ENCODE measurements at regions not wholly inside any gene's neighbourhood (a gene's known extent, or its start where the extent isn't known, plus 50 kb on each side); places are given as distances from the start of the nearest gene placed in this dataset.

DNA sequence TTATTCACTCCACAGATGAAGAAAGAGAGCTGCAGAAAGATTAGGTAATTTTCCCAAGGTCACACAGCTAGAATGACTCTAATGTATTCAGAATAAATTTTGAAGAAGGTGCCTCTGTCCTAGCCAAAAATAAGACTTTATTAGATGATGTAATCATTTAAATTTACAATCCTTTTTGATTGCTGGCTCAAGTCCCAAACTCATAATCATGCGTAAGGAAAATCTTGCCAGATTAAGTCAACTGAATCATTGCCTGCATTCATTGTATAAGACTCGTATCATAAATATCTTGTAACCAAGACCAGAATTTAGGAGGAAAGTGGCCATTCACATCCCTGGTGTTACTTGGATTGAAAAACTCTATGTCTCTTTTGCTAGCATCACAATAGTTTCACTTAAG lies 53.1 kb upstream of the STK39 start:
- Mint-ChIP-seq H3K27ac (no peak overlapping the region), H3K4me3 (no peak overlapping the region), H3K27me3 (no peaks in the 10 kb centered on the region), H3K9me3 (peaks cover 0 to 4% (median 1%) of the 10 kb centered on the region in 8 donors), H3K36me3 (peaks cover 0 to 1% of the 10 kb centered on the region in 2 donors), H3K4me1 (no peaks in the 10 kb centered on the region)
- no peaks in the 10 kb centered on the region for H3K9me3 ChIP-seq (ENCODE audit: control insufficient read depth in 1 of 2, low read length in 2 of 2)
- H3K4me3 ChIP-seq (ENCODE audit: low read length in 2 of 2), result no peak overlapping the region
- POLR2A ChIA-PET (ENCODE audit: partially characterized antibody), result no interaction called here
- intact Hi-C loops (cut with micrococcal nuclease), result no loop called here
- CTCF ChIA-PET (ENCODE audit: partially characterized antibody), result no interaction called here
- H3K27me3 ChIP-seq (ENCODE audit: insufficient read depth, low read length), result no peaks in the 10 kb centered on the region
- no peak for DNase-seq
- H3K27ac ChIP-seq (ENCODE audit: low read depth, low read length), result no peak overlapping the region
- H3K36me3 ChIP-seq (ENCODE audit: insufficient read depth, low read length), result no peaks in the 10 kb centered on the region
- no peaks in the 10 kb centered on the region for H3K4me1 ChIP-seq (ENCODE audit: insufficient read depth, low read length)

DNA sequence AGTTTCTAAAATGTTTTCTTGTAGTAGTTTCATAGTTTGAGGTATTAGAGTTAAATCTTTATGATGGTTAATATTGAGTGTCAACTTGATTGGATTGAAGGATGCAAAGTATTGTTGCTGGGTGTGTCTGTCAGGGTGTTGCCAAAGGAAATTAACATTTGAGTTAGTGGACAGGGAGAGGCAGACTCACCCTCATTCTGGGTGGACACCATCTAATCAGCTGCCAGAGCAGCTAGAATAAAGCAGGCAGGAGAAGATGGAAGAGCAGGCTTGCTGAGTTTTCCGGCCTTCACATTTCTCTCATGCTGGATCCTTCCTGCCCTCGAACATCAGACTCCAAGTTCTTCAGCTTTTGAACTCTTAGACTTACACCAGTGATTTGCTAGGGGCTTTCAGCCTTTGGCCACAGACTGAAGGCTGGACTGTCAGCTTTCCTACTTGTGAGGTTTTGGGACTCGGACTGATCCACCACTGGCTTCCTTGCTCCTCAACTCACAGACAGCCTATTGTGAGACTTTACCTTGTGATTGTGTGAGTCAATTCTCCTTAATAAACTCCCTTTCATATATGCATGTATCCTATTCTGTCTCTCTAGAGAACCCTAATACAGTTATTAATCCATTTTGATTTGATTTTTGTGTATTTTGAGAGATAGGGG lies 56.8 kb upstream of the STK39 start:
- no peaks in the 10 kb centered on the region for H3K4me1 ChIP-seq (ENCODE audit: insufficient read depth, low read length)
- no peaks in the 10 kb centered on the region for H3K36me3 ChIP-seq (ENCODE audit: insufficient read depth, low read length)
- H3K27ac Mint-ChIP-seq, result no peak overlapping the region
- ChIA-PET CTCF (ENCODE audit: partially characterized antibody) (interaction anchor here (0.7 kb wide), 1 partner anchor 143 kb away, joined by 3 read pairs; no protein-coding TSS in a partner anchor), POLR2A (ENCODE audit: partially characterized antibody) (no interaction called here)
- no peak overlapping the region for H3K4me3 ChIP-seq (ENCODE audit: low read length in 2 of 2)
- no peaks in the 10 kb centered on the region for H3K4me1 Mint-ChIP-seq
- H3K9me3 ChIP-seq (ENCODE audit: control insufficient read depth in 1 of 2, low read length in 2 of 2), result no peaks in the 10 kb centered on the region
- H3K36me3 Mint-ChIP-seq, result peaks cover 3 to 7% of the 10 kb centered on the region in 2 donors
- no peak overlapping the region for H3K4me3 Mint-ChIP-seq
- intact Hi-C loops (cut with micrococcal nuclease), result no loop called here
- peaks cover 6 to 34% (median 20%) of the 10 kb centered on the region in 8 donors for H3K9me3 Mint-ChIP-seq
- H3K27ac ChIP-seq (ENCODE audit: low read depth, low read length), result no peak overlapping the region
- H3K27me3 ChIP-seq (ENCODE audit: insufficient read depth, low read length), result no peaks in the 10 kb centered on the region
- no peak for DNase-seq
- peaks cover 0 to 2% of the 10 kb centered on the region in 2 donors for H3K27me3 Mint-ChIP-seq

DNA sequence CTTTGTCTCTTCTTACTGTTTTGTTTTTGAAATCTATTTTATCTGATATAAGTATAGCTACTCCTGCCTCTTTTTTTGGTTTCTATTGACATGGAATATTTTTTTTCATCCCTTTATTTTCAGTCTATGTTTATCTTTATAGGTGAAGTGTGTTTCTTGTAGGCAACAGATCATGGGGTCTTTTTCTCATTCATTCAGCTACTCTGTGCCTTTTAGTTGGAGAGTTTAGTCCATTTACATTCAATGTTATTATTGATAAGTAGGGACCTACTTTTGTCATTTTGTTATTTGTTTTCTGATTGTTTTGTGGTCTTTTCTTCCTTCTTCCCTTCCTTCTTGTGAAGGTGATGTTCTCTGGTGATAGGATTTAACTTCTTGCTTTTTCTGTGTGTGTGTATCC lies 60.0 kb upstream of the STK39 start:
- POLR2A ChIA-PET (ENCODE audit: partially characterized antibody), result no interaction called here
- H3K4me3 Mint-ChIP-seq, result no peak overlapping the region

DNA sequence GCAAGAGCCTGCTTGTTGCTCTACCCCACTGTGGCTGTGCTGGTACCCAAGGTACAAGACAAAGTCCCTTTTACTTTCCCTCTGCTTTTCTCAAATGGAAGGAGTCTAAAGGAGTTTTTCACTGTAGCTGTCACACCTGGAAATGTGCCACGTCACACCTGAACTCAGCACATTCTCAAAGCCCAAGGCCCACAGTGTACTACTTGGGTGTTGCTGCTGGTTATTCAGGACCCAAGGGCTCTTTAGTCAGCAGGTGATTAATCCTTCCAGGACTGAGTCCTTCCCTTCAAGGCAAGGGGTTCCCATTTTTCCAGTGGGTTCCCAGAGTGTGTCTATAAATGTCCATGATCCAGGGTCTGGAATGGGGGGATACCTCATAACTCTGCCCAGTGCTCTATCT lies 63.2 kb upstream of the STK39 start:
- H3K27me3 Mint-ChIP-seq, result peaks cover 0 to 2% of the 10 kb centered on the region in 2 donors
- H3K36me3 Mint-ChIP-seq, result peaks cover 3 to 5% of the 10 kb centered on the region in 2 donors
- Histone ChIP-seq H3K9me3 (ENCODE audit: control insufficient read depth in 1 of 2, low read length in 2 of 2) (no peaks in the 10 kb centered on the region), H3K36me3 (ENCODE audit: insufficient read depth, low read length) (no peaks in the 10 kb centered on the region), H3K4me1 (ENCODE audit: insufficient read depth, low read length) (no peaks in the 10 kb centered on the region), H3K27ac (ENCODE audit: low read depth, low read length) (no peak overlapping the region), H3K4me3 (ENCODE audit: low read length in 2 of 2) (no peak overlapping the region), H3K27me3 (ENCODE audit: insufficient read depth, low read length) (no peaks in the 10 kb centered on the region)
- ChIA-PET POLR2A (ENCODE audit: partially characterized antibody) (no interaction called here), CTCF (ENCODE audit: partially characterized antibody) (no interaction called here)
- H3K27ac Mint-ChIP-seq, result no peak overlapping the region
- peaks cover 6 to 33% (median 19%) of the 10 kb centered on the region in 8 donors for H3K9me3 Mint-ChIP-seq
- intact Hi-C loops (cut with micrococcal nuclease), result no loop called here
- H3K4me1 Mint-ChIP-seq, result no peaks in the 10 kb centered on the region
- DNase-seq, result no peak
- H3K4me3 Mint-ChIP-seq, result no peak overlapping the region

More for the DNA sequence above, 60.0 kb upstream of the STK39 start:
- no peaks in the 10 kb centered on the region for H3K27me3 ChIP-seq (ENCODE audit: insufficient read depth, low read length)
- H3K36me3 ChIP-seq (ENCODE audit: insufficient read depth, low read length), result no peaks in the 10 kb centered on the region
- peaks cover 3 to 7% of the 10 kb centered on the region in 2 donors for H3K36me3 Mint-ChIP-seq
- no peaks in the 10 kb centered on the region for H3K9me3 ChIP-seq (ENCODE audit: control insufficient read depth in 1 of 2, low read length in 2 of 2)
- H3K27ac ChIP-seq (ENCODE audit: low read depth, low read length), result no peak overlapping the region
- no peaks in the 10 kb centered on the region for H3K4me1 ChIP-seq (ENCODE audit: insufficient read depth, low read length)
- H3K27ac Mint-ChIP-seq, result no peak overlapping the region
- H3K4me1 Mint-ChIP-seq, result no peaks in the 10 kb centered on the region
- CTCF ChIA-PET (ENCODE audit: partially characterized antibody), result interaction anchor here (1.5 kb wide), 1 partner anchor 29 kb away, joined by 7 read pairs; no protein-coding TSS in a partner anchor
- no peak for DNase-seq
- H3K9me3 Mint-ChIP-seq, result peaks cover 6 to 34% (median 20%) of the 10 kb centered on the region in 8 donors
- intact Hi-C loops (cut with micrococcal nuclease), result no loop called here
- no peak overlapping the region for H3K4me3 ChIP-seq (ENCODE audit: low read length in 2 of 2)
- peaks cover 0 to 2% of the 10 kb centered on the region in 2 donors for H3K27me3 Mint-ChIP-seq

DNA sequence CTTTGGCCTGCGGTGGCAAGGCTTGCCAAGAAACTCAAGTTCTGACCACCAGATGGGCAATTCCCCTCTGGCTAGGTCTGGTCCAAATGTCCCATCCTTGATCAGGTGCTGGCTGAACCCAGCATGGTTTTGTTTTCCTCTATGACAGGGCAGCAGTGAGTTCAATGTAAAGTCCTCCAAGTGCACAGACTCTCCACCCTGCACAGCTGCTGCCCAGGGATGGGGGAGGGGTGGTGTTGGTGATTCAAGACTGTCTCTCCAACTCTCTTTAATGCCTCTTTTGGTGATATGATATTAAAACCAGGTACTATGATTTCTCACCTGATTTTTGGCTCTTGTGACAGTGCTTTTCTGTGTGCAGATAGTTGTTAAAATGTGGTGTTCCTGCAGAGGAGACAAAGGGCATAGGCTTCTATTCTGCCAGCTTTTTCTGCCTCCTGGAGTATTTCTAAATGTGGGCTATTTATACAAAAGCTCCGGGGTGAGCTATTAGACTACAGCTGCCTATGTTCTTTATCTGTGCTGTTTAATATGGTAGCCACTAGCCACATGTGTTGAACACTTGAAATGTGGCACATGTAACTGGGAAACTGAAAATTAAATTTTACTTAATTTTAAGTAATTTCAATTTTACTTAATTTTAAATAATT lies 64.0 kb upstream of the STK39 start:
- H3K27me3 Mint-ChIP-seq, result peaks cover 0 to 2% of the 10 kb centered on the region in 2 donors
- no peaks in the 10 kb centered on the region for H3K4me1 ChIP-seq (ENCODE audit: insufficient read depth, low read length)
- H3K36me3 Mint-ChIP-seq, result peaks cover 3 to 4% of the 10 kb centered on the region in 2 donors
- H3K9me3 Mint-ChIP-seq, result peaks cover 6 to 26% (median 11%) of the 10 kb centered on the region in 8 donors
- CTCF ChIA-PET (ENCODE audit: partially characterized antibody), result interaction anchor here (0.8 kb wide), 1 partner anchor 25 kb away, joined by 4 read pairs; no protein-coding TSS in a partner anchor
- DNase-seq, result no peak
- POLR2A ChIA-PET (ENCODE audit: partially characterized antibody), result interaction anchor here (0.5 kb wide), 1 partner anchor 167 kb away, joined by 3 read pairs; no protein-coding TSS in a partner anchor
- H3K27ac Mint-ChIP-seq, result no peak overlapping the region
- intact Hi-C loops (cut with micrococcal nuclease), result no loop called here
- H3K9me3 ChIP-seq (ENCODE audit: control insufficient read depth in 1 of 2, low read length in 2 of 2), result no peaks in the 10 kb centered on the region
- no peaks in the 10 kb centered on the region for H3K4me1 Mint-ChIP-seq
- H3K27ac ChIP-seq (ENCODE audit: low read depth, low read length), result no peak overlapping the region
- no peak overlapping the region for H3K4me3 ChIP-seq (ENCODE audit: low read length in 2 of 2)
- no peaks in the 10 kb centered on the region for H3K36me3 ChIP-seq (ENCODE audit: insufficient read depth, low read length)
- H3K27me3 ChIP-seq (ENCODE audit: insufficient read depth, low read length), result no peaks in the 10 kb centered on the region
- H3K4me3 Mint-ChIP-seq, result no peak overlapping the region

DNA sequence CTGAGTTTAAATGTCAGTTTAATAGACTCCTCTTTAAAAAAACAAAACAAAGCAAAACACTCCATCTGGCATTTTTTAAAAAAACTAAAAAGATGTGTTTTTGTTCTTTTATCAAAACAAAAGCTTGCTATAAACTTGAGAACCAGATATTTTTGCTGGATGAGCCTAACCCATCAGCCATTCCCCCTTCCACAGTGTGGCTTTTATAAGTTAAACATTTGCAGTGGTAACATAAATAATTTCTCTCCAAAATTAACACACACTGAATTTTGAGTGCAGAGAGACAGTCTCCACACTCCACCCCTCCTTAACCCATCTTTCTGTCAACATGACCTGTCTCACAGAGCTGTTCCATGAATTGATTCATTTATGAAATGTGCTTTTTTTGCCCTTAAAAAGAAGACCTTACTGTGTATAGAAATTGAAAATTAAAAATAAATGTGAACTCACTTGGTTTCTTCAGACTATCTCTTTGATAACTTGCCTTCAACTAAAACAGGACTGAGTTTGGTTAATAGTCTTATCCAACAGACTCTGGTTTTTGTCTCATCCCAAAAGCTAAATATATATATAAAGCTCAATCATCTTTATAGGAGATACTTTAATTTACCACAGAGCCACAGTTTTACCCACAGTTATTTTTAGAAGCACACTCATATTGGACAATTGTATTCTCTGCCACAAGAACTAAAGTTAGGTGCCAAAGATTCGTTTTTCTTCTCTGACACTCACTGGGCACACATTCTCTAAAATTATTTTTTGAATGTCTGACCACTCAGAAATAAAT lies 64.8 kb upstream of the STK39 start:
- DNase-seq, result no peak
- Mint-ChIP-seq H3K9me3 (peaks cover 3 to 18% (median 6%) of the 10 kb centered on the region in 8 donors), H3K27ac (no peak overlapping the region), H3K27me3 (peaks cover 0 to 2% of the 10 kb centered on the region in 2 donors), H3K36me3 (no peaks in the 10 kb centered on the region), H3K4me1 (no peaks in the 10 kb centered on the region), H3K4me3 (no peak overlapping the region)
- Histone ChIP-seq H3K27ac (ENCODE audit: low read depth, low read length) (no peak overlapping the region), H3K27me3 (ENCODE audit: insufficient read depth, low read length) (no peaks in the 10 kb centered on the region), H3K4me3 (ENCODE audit: low read length in 2 of 2) (no peak overlapping the region), H3K4me1 (ENCODE audit: insufficient read depth, low read length) (no peaks in the 10 kb centered on the region), H3K9me3 (ENCODE audit: control insufficient read depth in 1 of 2, low read length in 2 of 2) (no peaks in the 10 kb centered on the region), H3K36me3 (ENCODE audit: insufficient read depth, low read length) (no peaks in the 10 kb centered on the region)
- intact Hi-C loops (cut with micrococcal nuclease), result no loop called here
- ChIA-PET POLR2A (ENCODE audit: partially characterized antibody) (no interaction called here), CTCF (ENCODE audit: partially characterized antibody) (interaction anchor here (0.8 to 1.1 kb wide), 2 partner anchors 11 to 24 kb away, joined by 3 to 4 read pairs; no protein-coding TSS in a partner anchor)

DNA sequence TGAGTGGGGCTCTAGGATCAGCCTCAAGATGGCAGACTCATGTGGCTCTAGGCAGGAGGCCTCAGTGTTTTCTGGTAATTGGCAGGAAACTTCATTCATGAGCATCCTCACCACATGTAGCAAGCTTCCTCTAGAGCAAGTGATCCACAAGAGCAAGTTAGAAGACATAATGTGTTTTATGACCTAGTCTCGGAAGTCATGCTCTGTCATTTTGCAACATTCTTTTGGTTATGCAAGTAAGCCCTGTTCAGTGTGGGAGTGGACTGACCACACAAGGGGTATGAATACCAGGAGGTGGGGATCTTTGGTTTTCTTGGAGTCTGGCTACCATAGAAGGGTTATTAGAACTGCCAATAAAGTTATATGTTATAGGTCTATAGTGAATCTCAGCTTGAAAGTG lies 66.8 kb upstream of the STK39 start:
- CTCF ChIA-PET (ENCODE audit: partially characterized antibody), result interaction anchor here (1.1 kb wide), 1 partner anchor 22 kb away, joined by 3 read pairs; no protein-coding TSS in a partner anchor
- H3K27ac Mint-ChIP-seq, result no peak overlapping the region
- intact Hi-C loops (cut with micrococcal nuclease), result no loop called here

More for the DNA sequence above, 66.8 kb upstream of the STK39 start:
- H3K36me3 Mint-ChIP-seq, result no peaks in the 10 kb centered on the region
- Histone ChIP-seq H3K4me3 (ENCODE audit: low read length in 2 of 2) (no peak overlapping the region), H3K27me3 (ENCODE audit: insufficient read depth, low read length) (no peaks in the 10 kb centered on the region), H3K9me3 (ENCODE audit: control insufficient read depth in 1 of 2, low read length in 2 of 2) (no peaks in the 10 kb centered on the region), H3K36me3 (ENCODE audit: insufficient read depth, low read length) (no peaks in the 10 kb centered on the region), H3K4me1 (ENCODE audit: insufficient read depth, low read length) (no peaks in the 10 kb centered on the region), H3K27ac (ENCODE audit: low read depth, low read length) (no peak overlapping the region)
- no peak for DNase-seq
- no peak overlapping the region for H3K4me3 Mint-ChIP-seq
- H3K4me1 Mint-ChIP-seq, result no peaks in the 10 kb centered on the region
- H3K9me3 Mint-ChIP-seq, result peaks cover 0 to 4% (median 0%) of the 10 kb centered on the region in 8 donors
- no peaks in the 10 kb centered on the region for H3K27me3 Mint-ChIP-seq
- POLR2A ChIA-PET (ENCODE audit: partially characterized antibody), result no interaction called here

Measured in CD4-positive, alpha-beta memory T cell (primary cell).